ENCODE measurements at regions not wholly inside any gene's neighbourhood (a gene's known extent, or its start where the extent isn't known, plus 50 kb on each side); places are given as distances from the start of the nearest gene placed in this dataset.
"Not testable (repeated sequence)": the region's sequence is repeated elsewhere in the genome, so short reads cannot be mapped to it uniquely, and the experiment has no call there.

GRCh38 chr6:150507361-150507760 lies 92.3 kb upstream of the PLEKHG1 start:
- TF ChIP-seq, protein P1, sequence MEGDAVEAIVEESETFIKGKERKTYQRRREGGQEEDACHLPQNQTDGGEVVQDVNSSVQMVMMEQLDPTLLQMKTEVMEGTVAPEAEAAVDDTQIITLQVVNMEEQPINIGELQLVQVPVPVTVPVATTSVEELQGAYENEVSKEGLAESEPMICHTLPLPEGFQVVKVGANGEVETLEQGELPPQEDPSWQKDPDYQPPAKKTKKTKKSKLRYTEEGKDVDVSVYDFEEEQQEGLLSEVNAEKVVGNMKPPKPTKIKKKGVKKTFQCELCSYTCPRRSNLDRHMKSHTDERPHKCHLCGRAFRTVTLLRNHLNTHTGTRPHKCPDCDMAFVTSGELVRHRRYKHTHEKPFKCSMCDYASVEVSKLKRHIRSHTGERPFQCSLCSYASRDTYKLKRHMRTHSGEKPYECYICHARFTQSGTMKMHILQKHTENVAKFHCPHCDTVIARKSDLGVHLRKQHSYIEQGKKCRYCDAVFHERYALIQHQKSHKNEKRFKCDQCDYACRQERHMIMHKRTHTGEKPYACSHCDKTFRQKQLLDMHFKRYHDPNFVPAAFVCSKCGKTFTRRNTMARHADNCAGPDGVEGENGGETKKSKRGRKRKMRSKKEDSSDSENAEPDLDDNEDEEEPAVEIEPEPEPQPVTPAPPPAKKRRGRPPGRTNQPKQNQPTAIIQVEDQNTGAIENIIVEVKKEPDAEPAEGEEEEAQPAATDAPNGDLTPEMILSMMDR (IDR thresholded peaks at IDR 0.05; ENCODE audit: poor library complexity) = not testable (repeated sequence)
- TF ChIP-seq EZH2 (IDR thresholded peaks at IDR 0.05; ENCODE audit: borderline replicate concordance) = not testable (repeated sequence)

All from hepatocyte (in vitro differentiated cells).